Activated CD4-positive, alpha-beta T cell treated with anti-CD3 and anti-CD28 coated beads, Interleukin-2, amount 50 U/mL, for 4 hours (primary cell): ENCODE measurements at regions not wholly inside any gene's neighbourhood (a gene's known extent, or its start where the extent isn't known, plus 50 kb on each side); places are given as distances from the start of the nearest gene placed in this dataset.
"Not testable (repeated sequence)": the region's sequence is repeated elsewhere in the genome, so short reads cannot be mapped to it uniquely, and the experiment has no call there.

Experiments
- DNase-seq, 2 experiments: peaks; one replicate each; pipeline ENCODE4 v3.0.0-alpha.2; 2020

DNA sequence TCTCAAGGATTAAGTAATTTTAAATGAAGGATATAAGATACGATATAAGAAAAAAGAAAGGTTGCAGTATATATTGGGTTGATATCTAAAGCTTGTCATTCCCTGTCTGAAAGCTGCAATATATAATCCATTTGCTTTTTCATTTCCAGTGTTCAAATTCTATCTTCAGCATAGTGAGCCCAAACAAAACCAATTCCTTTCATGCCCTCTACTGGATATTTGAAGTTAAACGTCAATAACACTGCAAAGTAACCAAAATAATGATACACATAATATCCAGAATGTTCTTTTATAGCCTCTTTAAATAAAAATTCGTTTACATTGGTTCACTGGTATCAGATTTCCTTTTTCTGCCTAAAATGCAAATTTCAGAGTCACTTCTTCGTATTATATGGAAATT lies 64.5 kb upstream of the DAAM1 start:
- no peak for DNase-seq

DNA sequence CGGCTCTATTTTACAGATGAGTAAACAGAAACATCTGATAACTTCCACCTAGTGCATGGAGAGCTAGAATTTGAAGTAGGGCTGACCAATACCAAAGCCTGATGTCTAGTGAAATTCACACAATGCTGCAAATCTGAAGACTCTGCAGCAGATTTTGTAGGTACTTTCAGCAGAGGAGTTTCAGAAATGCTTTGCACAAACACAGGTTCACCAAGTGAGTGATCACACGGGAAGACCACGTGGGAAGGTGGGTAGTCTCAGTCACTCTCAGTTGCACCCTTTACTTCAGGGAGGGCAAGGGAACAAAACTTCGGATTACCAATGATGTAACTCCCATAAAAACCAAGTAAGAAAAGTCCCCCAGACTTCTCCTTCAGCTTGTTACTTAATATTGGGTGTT lies 63.3 kb upstream of the DAAM1 start:
- no peak for DNase-seq

DNA sequence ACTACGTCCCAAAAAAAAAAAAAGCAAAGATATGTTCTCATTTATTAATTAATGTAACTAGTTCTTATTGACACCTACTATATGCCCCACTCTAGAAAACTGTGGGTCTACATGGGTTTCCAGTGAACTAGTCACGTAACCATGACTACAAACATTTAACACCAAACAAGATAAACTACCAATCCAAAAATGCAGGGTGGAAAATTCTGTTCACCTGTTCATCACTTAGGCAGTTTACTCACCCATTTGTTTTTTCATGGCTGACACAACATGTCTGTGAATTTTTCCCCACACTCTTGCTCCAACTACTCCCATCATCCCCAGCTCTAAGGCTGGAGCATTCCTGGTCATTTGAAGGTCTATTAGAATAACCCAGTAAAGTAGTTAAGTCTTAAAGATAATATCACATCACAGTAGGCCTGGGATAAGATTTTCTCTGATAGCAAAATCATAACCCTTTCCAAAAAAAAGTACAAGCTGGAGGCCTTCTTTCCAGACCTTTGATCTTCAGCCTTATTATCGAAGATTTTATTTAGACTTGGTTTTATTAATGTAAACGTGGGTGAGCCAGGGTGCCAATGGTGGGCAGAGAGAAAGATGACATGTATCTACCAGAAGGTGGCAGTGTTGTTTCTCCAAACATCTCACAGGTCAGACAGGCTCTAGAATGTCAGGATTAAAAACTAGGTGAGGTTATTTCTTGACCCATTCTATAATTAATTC lies 61.6 kb upstream of the DAAM1 start:
- peak in 1 of 2 experiments; percentile 9 for DNase-seq

DNA sequence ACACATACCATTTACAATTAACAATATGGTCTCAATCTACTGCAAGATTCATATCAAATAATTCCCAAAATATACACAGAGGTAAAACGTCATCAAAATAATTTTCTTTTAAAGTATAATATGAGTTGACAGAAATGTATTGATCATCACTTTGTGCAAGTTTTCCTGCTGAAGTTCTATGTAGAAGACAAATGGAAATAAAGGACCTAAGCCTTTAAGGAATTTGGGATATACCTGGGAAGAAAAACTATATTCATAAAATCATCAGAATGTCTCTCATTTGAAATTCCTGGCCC lies 61.1 kb upstream of the DAAM1 start:
- DNase-seq: no peak

DNA sequence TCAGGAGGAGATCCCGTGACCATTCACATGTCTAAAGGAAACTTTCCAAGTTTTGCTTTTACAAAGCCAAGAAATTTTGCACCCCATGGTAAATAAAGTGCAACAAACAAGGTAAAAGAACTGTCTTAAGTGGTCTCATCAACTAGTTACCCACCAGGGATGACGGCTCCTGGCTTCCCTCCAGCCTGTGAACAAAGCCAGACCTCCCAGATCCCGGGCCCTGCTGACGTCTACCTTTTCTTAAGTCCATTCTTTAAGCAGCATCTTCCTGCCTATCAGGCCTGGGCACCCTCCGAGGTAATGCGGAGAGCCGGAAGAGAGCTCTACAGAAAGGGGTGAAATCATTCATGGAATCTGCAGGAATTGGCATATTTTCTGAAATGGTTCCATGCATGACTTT lies 58.0 kb upstream of the DAAM1 start:
- no peak for DNase-seq

DNA sequence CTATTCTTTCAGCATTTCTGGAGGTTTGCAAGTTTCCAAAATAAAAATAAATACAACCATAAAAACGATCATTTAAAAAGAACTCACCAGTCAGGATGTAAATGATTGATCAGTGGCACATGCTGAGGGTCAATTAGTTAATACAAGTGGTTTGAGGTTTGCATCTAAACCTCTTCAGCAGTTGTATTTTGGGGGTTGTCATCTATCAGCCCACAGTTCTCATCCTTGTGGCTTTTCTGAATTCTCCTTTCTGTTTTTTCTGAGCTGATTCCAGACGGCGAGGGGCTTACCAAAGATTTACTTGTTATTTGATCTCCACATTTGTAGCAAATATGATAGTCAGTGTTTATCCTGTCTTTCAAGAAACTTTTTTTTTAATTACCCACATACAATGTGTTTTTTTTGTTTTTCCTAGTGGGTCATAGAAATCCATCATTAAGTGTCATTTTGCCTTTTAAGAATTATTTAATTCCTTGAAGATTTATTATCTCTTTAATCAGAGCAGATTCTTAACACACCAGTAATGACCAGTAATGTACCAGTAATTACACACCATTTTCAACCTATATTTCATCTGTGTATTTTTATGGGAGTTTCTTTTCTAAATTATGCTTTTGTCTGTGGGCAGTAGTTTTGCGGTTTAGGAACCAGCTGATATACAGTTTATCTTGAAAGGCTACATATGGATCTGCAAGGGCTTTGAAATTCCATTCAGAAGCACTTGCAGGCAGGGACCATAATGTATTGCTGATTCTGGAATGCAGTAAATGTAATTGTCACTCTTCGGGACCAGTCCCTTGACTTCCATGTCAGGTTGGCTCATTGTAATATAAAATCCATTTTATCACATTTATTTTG lies 56.3 kb upstream of the DAAM1 start:
- DNase-seq: no peak

DNA sequence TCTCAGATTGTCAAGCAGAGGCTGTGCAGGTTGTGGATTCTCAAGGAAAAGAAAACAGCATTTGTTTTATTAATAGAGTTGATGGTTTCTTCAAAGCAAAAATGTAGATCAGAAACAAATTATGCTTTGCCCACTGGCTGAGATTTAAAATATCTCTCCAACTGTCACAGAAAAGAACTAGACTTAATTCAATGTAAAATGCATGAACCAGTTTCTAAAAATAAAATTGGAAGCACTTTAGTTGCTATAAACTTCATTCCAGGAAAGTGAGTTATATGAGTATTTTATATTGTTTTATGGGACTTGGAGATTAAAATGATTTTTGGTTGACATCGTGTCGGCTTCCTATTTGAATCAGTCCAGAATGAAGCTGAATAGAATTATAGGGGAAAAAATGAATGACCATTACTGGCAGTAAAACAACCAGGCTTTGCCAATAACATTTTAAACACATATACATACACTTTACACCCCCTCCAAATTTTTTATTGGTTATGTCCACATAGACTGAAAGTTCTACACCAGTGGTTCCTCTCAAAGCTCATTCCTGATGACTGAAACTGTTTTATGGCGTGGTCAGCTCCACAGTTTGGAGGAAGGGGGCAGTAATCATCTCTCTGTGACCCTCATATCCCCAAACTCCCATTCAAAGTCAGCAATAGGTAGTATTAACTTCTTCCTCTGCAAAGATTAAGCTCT lies 55.5 kb upstream of the DAAM1 start:
- no peak for DNase-seq

DNA sequence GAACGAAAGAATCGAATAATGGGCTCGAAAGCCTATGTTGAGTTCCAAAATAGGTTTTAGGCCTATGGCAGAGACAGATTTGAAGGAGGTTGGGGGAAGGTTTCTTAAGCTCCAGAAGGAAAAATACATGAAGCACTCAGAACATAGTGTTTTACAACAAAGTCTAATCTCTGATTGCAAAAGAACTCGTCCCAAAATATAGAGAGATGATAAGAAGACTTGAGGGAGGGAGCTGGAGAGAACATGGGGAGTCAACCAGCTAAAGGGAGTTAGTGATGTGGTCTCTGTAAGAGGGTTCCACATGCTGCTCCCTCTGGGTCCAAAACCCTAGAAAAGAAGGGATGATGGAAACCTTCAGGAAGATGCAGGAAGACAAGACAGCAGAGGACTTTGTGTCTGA lies 54.8 kb upstream of the DAAM1 start:
- DNase-seq: no peak

DNA sequence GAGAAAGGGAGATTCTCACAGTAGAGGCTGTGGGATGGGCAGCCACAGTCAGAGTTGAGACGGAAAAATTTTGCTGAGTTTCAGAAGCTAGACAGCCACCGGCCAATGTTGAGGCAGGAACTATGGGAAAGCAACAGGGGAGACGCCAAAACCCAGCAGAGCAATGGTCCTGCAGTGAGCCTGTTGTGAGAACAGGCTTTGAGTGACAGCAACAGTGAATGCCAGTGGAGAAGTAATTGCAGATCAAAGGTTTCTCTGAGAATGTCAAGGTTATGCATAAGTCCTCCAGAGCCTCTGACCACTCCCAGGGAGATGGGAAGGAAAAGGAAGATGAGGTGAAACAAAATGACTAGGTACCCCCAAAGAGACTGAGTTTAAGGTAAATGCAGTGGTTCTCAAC lies 54.2 kb upstream of the DAAM1 start:
- DNase-seq: no peak

DNA sequence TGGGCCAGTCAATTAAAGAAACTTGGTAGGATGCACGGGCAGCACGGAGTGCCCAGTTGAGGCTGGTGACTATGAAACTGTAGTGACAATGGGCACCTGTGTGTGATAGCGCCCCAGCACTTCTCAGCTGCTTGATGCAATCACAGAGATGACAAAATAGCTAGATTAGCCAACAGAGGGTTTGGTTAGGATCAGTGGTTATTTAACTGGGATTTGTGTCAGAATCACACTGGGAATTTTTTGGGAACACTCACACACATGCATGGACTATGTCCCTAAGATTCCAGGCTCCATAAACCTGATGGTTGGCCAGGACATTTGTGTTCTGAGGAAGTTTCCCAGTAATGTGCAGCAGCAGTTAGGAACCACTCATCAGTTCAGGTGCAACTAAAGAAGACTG lies 51.2 kb upstream of the DAAM1 start:
- DNase-seq: no peak

DNA sequence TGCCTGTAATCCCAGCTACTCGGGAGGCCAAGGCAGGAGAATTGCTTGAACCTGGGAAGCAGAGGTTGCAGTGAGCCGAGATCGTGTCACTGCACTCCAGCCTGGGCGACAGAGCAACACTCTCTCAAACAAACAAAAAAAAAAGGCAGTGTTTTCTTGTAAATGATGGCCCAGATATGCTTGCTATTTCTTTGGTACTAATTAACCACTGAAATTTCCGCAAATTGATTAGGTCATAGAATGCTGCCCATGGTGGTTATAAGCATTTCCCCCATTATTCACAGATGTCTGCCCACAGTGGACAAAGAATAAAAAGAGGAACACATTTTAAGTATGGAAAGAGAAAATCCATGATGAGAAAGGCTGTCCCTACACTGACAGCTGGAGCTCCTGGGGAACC lies 49.9 kb upstream of the DAAM1 start:
- DNase-seq: not testable (repeated sequence)
